ENCODE measurements at regions not wholly inside any gene's neighbourhood (a gene's known extent, or its start where the extent isn't known, plus 50 kb on each side); places are given as distances from the start of the nearest gene placed in this dataset.

- TF ChIP-seq ZNF780A (CRISPR knock-in tag; IDR thresholded peaks at IDR 0.05) (no peak), ELK1 (CRISPR knock-in tag; IDR thresholded peaks at IDR 0.05) (no peak), ZBTB43 (CRISPR knock-in tag; IDR thresholded peaks at IDR 0.05) (no peak), CTCF (IDR thresholded peaks at IDR 0.05 in 2 of 3, conservative IDR thresholded peaks at IDR 0.05 in 1 of 3; ENCODE audit: insufficient read depth in 2 of 3, low read depth in 1 of 3, low read length in 3 of 3) (no peak), FOXK2 (conservative IDR thresholded peaks at IDR 0.05 in 1 of 2, IDR thresholded peaks at IDR 0.05 in 1 of 2; ENCODE audit: low read depth in 2 of 2) (no peak), DEAF1 (CRISPR knock-in tag; IDR thresholded peaks at IDR 0.05) (no peak), PHB2 (IDR thresholded peaks at IDR 0.05; ENCODE audit: low read depth) (no peak), ZNF512 (tag; IDR thresholded peaks at IDR 0.05) (no peak), MIER1 (IDR thresholded peaks at IDR 0.05; ENCODE audit: low read depth) (no peak), EP300 (IDR thresholded peaks at IDR 0.05; ENCODE audit: low read length) (no peak), PKNOX1 (IDR thresholded peaks at IDR 0.05) (no peak), ZNF76 (CRISPR knock-in tag; IDR thresholded peaks at IDR 0.05; ENCODE audit: borderline replicate concordance) (no peak)
Measured at GRCh38 chr9:80516679-80517078, 944.9 kb downstream of the TLE4 start.
